ENCODE measurements at regions not wholly inside any gene's neighbourhood (a gene's known extent, or its start where the extent isn't known, plus 50 kb on each side); places are given as distances from the start of the nearest gene placed in this dataset.

GRCh38 chr9:25010027-25010662 lies 464.4 kb upstream of the IZUMO3 start:
- H3K4me2 ChIP-seq, result no peak overlapping the region
- H3K9ac ChIP-seq, result no peak overlapping the region
- no peak overlapping the region for H2AFZ ChIP-seq (ENCODE audit: low read depth)
- H3K4me1 ChIP-seq (ENCODE audit: control insufficient read depth in 1 of 2, insufficient read depth in 2 of 2, low read depth in 1 of 2, low read length in 1 of 2), result no peaks in the 10 kb centered on the region
- no peak overlapping the region for H3K27ac ChIP-seq (ENCODE audit: low read depth in 2 of 2, low read length in 1 of 2)
- no peaks in the 10 kb centered on the region for H3F3A ChIP-seq (replicated peaks; ENCODE audit: insufficient read depth)
- no peaks in the 10 kb centered on the region for H3K36me3 ChIP-seq (replicated peaks in 1 of 2; ENCODE audit: control insufficient read depth in 1 of 2, insufficient read depth in 2 of 2, low read length in 1 of 2)
- 28% methylated on average over 2 of the region's 2 CpGs for WGBS (ENCODE audit: low lambda C conversion rate)
- no peaks in the 10 kb centered on the region; the same call in 1 of the 2 replicates for H3K79me2 ChIP-seq (ENCODE audit: insufficient read depth)
- H3K4me3 ChIP-seq (ENCODE audit: low read depth in 2 of 2, low read length in 1 of 2), result no peak overlapping the region
- ChIA-PET CTCF (no interaction called here), POLR2A (no interaction called here)
- H4K20me1 ChIP-seq (ENCODE audit: insufficient read depth), result no peaks in the 10 kb centered on the region
- H3K9me2 ChIP-seq, result no peaks in the 10 kb centered on the region
- no peaks in the 10 kb centered on the region for H3K27me3 ChIP-seq (ENCODE audit: insufficient read depth)
- TF ChIP-seq RFX5 (IDR thresholded peaks at IDR 0.05; ENCODE audit: low read length) (no peak), POLR2AphosphoS5 (IDR thresholded peaks at IDR 0.05; ENCODE audit: low read depth, low read length) (no peak), RAD21 (IDR thresholded peaks at IDR 0.05; ENCODE audit: low read length) (no peak), RXRA (IDR thresholded peaks at IDR 0.05; ENCODE audit: borderline replicate concordance, low read depth) (no peak), MEF2A (IDR thresholded peaks at IDR 0.05; ENCODE audit: borderline replicate concordance, low read depth) (no peak), YY1 (IDR thresholded peaks at IDR 0.05; ENCODE audit: low read depth) (no peak), TEAD4 (IDR thresholded peaks at IDR 0.05; ENCODE audit: borderline replicate concordance, insufficient read depth) (no peak), SMC3 (IDR thresholded peaks at IDR 0.05; ENCODE audit: low read depth, low read length) (no peak), GATA2 (CRISPR knock-in tag; IDR thresholded peaks at IDR 0.05) (no peak), IRF3 (IDR thresholded peaks at IDR 0.05; ENCODE audit: low read depth, low read length) (no peak), MAX (IDR thresholded peaks at IDR 0.05; ENCODE audit: low read depth) (no peak), FOSL2 (IDR thresholded peaks at IDR 0.05; ENCODE audit: borderline replicate concordance, low read depth) (no peak), FOXM1 (IDR thresholded peaks at IDR 0.05; ENCODE audit: low read depth) (no peak)
- DNase-seq, result no peak
- 0 out of 2 replicates have a peak, but pooled peaks cover 7% of the 10 kb centered on the region for H3K9me3 ChIP-seq

GRCh38 chr9:25003686-25004085 lies 458.0 kb upstream of the IZUMO3 start:
- no peak overlapping the region for H3K9ac ChIP-seq
- no peaks in the 10 kb centered on the region for H3F3A ChIP-seq (replicated peaks; ENCODE audit: insufficient read depth)
- H3K9me2 ChIP-seq, result no peaks in the 10 kb centered on the region
- H3K27me3 ChIP-seq (ENCODE audit: insufficient read depth), result no peaks in the 10 kb centered on the region
- H3K4me1 ChIP-seq (ENCODE audit: control insufficient read depth in 1 of 2, insufficient read depth in 2 of 2, low read depth in 1 of 2, low read length in 1 of 2), result no peaks in the 10 kb centered on the region
- CTCF ChIA-PET, result no interaction called here
- no peaks in the 10 kb centered on the region for H3K9me3 ChIP-seq
- no peaks in the 10 kb centered on the region; the same call in 1 of the 2 replicates for H3K79me2 ChIP-seq (ENCODE audit: insufficient read depth)
- no peak overlapping the region for H3K27ac ChIP-seq (ENCODE audit: low read depth in 2 of 2, low read length in 1 of 2)
- 63% methylated on average over 8 of the region's 10 CpGs for WGBS (ENCODE audit: low lambda C conversion rate)
- POLR2A ChIA-PET, result no interaction called here
- H3K4me3 ChIP-seq (ENCODE audit: low read depth in 2 of 2, low read length in 1 of 2), result no peak overlapping the region
- no peak overlapping the region for H2AFZ ChIP-seq (ENCODE audit: low read depth)
- no peak overlapping the region for H3K4me2 ChIP-seq
- H3K36me3 ChIP-seq (replicated peaks in 1 of 2; ENCODE audit: control insufficient read depth in 1 of 2, insufficient read depth in 2 of 2, low read length in 1 of 2), result no peaks in the 10 kb centered on the region
- no peaks in the 10 kb centered on the region for H4K20me1 ChIP-seq (ENCODE audit: insufficient read depth)
- no peak for DNase-seq
- no peak for TF ChIP-seq NRF1 (IDR thresholded peaks at IDR 0.05; ENCODE audit: low read depth, low read length)
- TF ChIP-seq NFIC (IDR thresholded peaks at IDR 0.05; ENCODE audit: borderline replicate concordance), result no peak
- no peak for TF ChIP-seq PBX3 (IDR thresholded peaks at IDR 0.05)
- TF ChIP-seq TAF1 (IDR thresholded peaks at IDR 0.05; ENCODE audit: borderline replicate concordance, low read depth, low read length), result no peak
- no peak for TF ChIP-seq GABPA (IDR thresholded peaks at IDR 0.05; ENCODE audit: low read depth)
- TF ChIP-seq FOSL2 (IDR thresholded peaks at IDR 0.05; ENCODE audit: borderline replicate concordance, low read depth), result no peak
- TF ChIP-seq POLR2AphosphoS5 (IDR thresholded peaks at IDR 0.05; ENCODE audit: low read depth, low read length), result no peak
- TF ChIP-seq CTCF (IDR thresholded peaks at IDR 0.05), result no peak
- no peak for TF ChIP-seq REST (IDR thresholded peaks at IDR 0.05; ENCODE audit: low read depth, low read length)
- TF ChIP-seq SIN3A (IDR thresholded peaks at IDR 0.05; ENCODE audit: borderline replicate concordance, low read depth, low read length), result no peak
- TF ChIP-seq RAD21 (IDR thresholded peaks at IDR 0.05; ENCODE audit: low read length), result no peak
